GM10248 (cell line): ENCODE measurements at regions not wholly inside any gene's neighbourhood (a gene's known extent, or its start where the extent isn't known, plus 50 kb on each side); places are given as distances from the start of the nearest gene placed in this dataset.

ENCODE experiments used
- CTCF ChIA-PET: fragments of 300-600 bp; sonication (Branson Sonifier 250); formaldehyde crosslinking; extraction: SDS; loops from one replicate; lab custom pipeline; 2021; ENCODE audit warnings: antibody characterized with exemption; lab: Yijun Ruan, JAX
- POLR2A ChIA-PET: fragments of 350-650 bp; sonication (Branson Sonifier 250); formaldehyde crosslinking; extraction: SDS; loops from one replicate; lab custom pipeline; 2020; ENCODE audit warnings: antibody characterized with exemption; lab: Yijun Ruan, JAX
- DNase-seq: peaks from one replicate; pipeline ENCODE4 v3.0.0; 2012; ENCODE audit errors: extremely low spot score
- CTCF ChIP-seq: IDR thresholded peaks from 2 replicates; pipeline ENCODE4 v1.5.1; 2012; ENCODE audit warnings: mild to moderate bottlenecking, low read depth; ENCODE audit errors: extremely low read depth, missing control alignments, control extremely low read depth

GRCh38 chr16:65463652-65464260 lies 341.9 kb upstream of the CDH11 start:
- no peak for TF ChIP-seq CTCF
- CTCF ChIA-PET, result no interaction called here
- DNase-seq, result no peak
- POLR2A ChIA-PET, result no interaction called here

- DNase-seq, result no peak
- CTCF ChIA-PET, result no interaction called here
- POLR2A ChIA-PET, result no interaction called here
- no peak for TF ChIP-seq CTCF
Observed at GRCh38 chr16:65457084-65457483, 335.2 kb upstream of the CDH11 start.

- no peak for TF ChIP-seq CTCF
- DNase-seq, result no peak
- CTCF ChIA-PET, result interaction anchor here (1.1 to 1.3 kb wide), 3 partner anchors 16 to 51 kb away, joined by 3 read pairs; no protein-coding TSS in a partner anchor
- POLR2A ChIA-PET, result no interaction called here
Observed at GRCh38 chr16:65455761-65456160, 333.9 kb upstream of the CDH11 start.

GRCh38 chr16:65453646-65454045 lies 331.8 kb upstream of the CDH11 start:
- DNase-seq, result no peak
- ChIA-PET POLR2A (no interaction called here), CTCF (interaction anchor here (1.0 kb wide), 1 partner anchor 13 kb away, joined by 3 read pairs; no protein-coding TSS in a partner anchor)
- no peak for TF ChIP-seq CTCF

GRCh38 chr16:65449526-65449925 lies 327.7 kb upstream of the CDH11 start:
- CTCF ChIA-PET, result interaction anchor here (1.2 kb wide), 1 partner anchor 9 kb away, joined by 3 read pairs; no protein-coding TSS in a partner anchor

GRCh38 chr16:65446427-65446826 lies 324.6 kb upstream of the CDH11 start:
- DNase-seq, result no peak
- ChIA-PET CTCF (interaction anchor here (1.1 kb wide), 1 partner anchor 34 kb away, joined by 3 read pairs; no protein-coding TSS in a partner anchor), POLR2A (no interaction called here)
- TF ChIP-seq CTCF, result no peak

More at GRCh38 chr16:65449526-65449925, 327.7 kb upstream of the CDH11 start:
- POLR2A ChIA-PET, result no interaction called here
- TF ChIP-seq CTCF, result no peak
- no peak for DNase-seq
